WTC11 (cell line): ENCODE measurements at regions not wholly inside any gene's neighbourhood (a gene's known extent, or its start where the extent isn't known, plus 50 kb on each side); places are given as distances from the start of the nearest gene placed in this dataset.
A peak's percentile ranks its signal among the peaks of the same experiment; 100 is the strongest.

Experiments used
- ATAC-seq: fragments of 200-7000 bp; cut with Tn5 transposase; 2 replicates; pipeline ENCODE4 v1.10.0; 2021; ENCODE audit warnings: mild to moderate bottlenecking, moderate library complexity
- CTCF ChIA-PET: fragments of 300-600 bp; sonication (Branson Sonifier 250); formaldehyde crosslinking; loops from one replicate; lab custom pipeline; 2021; ENCODE audit warnings: antibody characterized with exemption; lab: Charles Lee
- POLR2A ChIA-PET: fragments of 350-600 bp; sonication (Branson Sonifier 250); formaldehyde crosslinking; loops from one replicate; lab custom pipeline; 2021; ENCODE audit warnings: antibody characterized with exemption; lab: Charles Lee
- DNase-seq: peaks from one replicate; pipeline ENCODE4 v3.0.0; 2021; ENCODE audit warnings: low spot score
- H3K27ac Mint-ChIP-seq: 2 replicates; pipeline ENCODE4 v1.8.0; 2021; ENCODE audit warnings: mixed read lengths
- H3K27me3 Mint-ChIP-seq: 2 replicates; pipeline ENCODE4 v1.8.0; 2021; ENCODE audit warnings: low read depth, mild to moderate bottlenecking, moderate library complexity, mixed read lengths
- H3K36me3 Mint-ChIP-seq: 2 replicates; pipeline ENCODE4 v1.8.0; 2021; ENCODE audit warnings: mixed read lengths
- H3K4me1 Mint-ChIP-seq: 2 replicates; pipeline ENCODE4 v1.8.0; 2022; ENCODE audit warnings: mixed read lengths
- H3K4me3 Mint-ChIP-seq: 2 replicates; pipeline ENCODE4 v1.8.0; 2021; ENCODE audit warnings: mild to moderate bottlenecking, moderate library complexity, mixed read lengths
- H3K9me3 Mint-ChIP-seq: 2 replicates; pipeline ENCODE4 v1.8.0; 2021; ENCODE audit warnings: mixed read lengths
- CDX4 ChIP-seq: fragments of 250-450 bp; sonication (Bioruptor Pico); IDR thresholded peaks from 2 replicates; pipeline ENCODE4 v1.9.0; 2021; ENCODE audit warnings: moderate library complexity, mild to moderate bottlenecking, inconsistent platforms, borderline replicate concordance
- E2F4 ChIP-seq: sonication (generic); formaldehyde crosslinking; IDR thresholded peaks from 2 replicates; pipeline ENCODE4 v1.8.1; 2022; ENCODE audit warnings: low read depth, mild to moderate bottlenecking, moderate library complexity, missing genetic modification reagents, borderline replicate concordance
- IRF2 ChIP-seq: sonication (generic); formaldehyde crosslinking; IDR thresholded peaks from 2 replicates; pipeline ENCODE4 v1.8.0; 2022; ENCODE audit warnings: low read depth, missing genetic modification reagents, borderline replicate concordance
- MYBL2 ChIP-seq: sonication (generic); formaldehyde crosslinking; IDR thresholded peaks from 2 replicates; pipeline ENCODE4 v1.8.1; 2023; ENCODE audit warnings: mild to moderate bottlenecking, moderate library complexity, missing genetic modification reagents
- TCF7 ChIP-seq: sonication (generic); formaldehyde crosslinking; IDR thresholded peaks from 2 replicates; pipeline ENCODE4 v1.8.0; 2022; ENCODE audit warnings: mild to moderate bottlenecking, low read depth, missing genetic modification reagents, moderate library complexity
- TEAD1 ChIP-seq: sonication (generic); formaldehyde crosslinking; IDR thresholded peaks from 2 replicates; pipeline ENCODE4 v1.8.0; 2022; ENCODE audit warnings: mild to moderate bottlenecking, missing genetic modification reagents
- TEAD4 ChIP-seq: sonication (generic); formaldehyde crosslinking; IDR thresholded peaks from 2 replicates; pipeline ENCODE4 v1.8.0; 2022; ENCODE audit warnings: mild to moderate bottlenecking, missing genetic modification reagents
- ZNF138 ChIP-seq: sonication (generic); formaldehyde crosslinking; conservative IDR thresholded peaks from 2 replicates; pipeline ENCODE4 v1.8.1; 2022; ENCODE audit warnings: mild to moderate bottlenecking, moderate library complexity, missing genetic modification reagents
- ZNF263 ChIP-seq: sonication (generic); formaldehyde crosslinking; IDR thresholded peaks from 2 replicates; pipeline ENCODE4 v1.8.1; 2022; ENCODE audit warnings: low read depth, mild to moderate bottlenecking, moderate library complexity, missing genetic modification reagents
- TF ChIP-seq, protein P1 (sequence below): fragments of 250-450 bp; sonication (Bioruptor Pico); IDR thresholded peaks from 2 replicates; pipeline ENCODE4 v1.9.0; 2021; ENCODE audit warnings: mild to moderate bottlenecking, borderline replicate concordance
- TF ChIP-seq, protein P2 (sequence below): sonication (generic); formaldehyde crosslinking; IDR thresholded peaks from 2 replicates; pipeline ENCODE4 v1.8.1; 2022; ENCODE audit warnings: mild to moderate bottlenecking, moderate library complexity, missing genetic modification reagents
- TF ChIP-seq, protein P3 (sequence below): sonication (generic); formaldehyde crosslinking; conservative IDR thresholded peaks from 2 replicates; pipeline ENCODE4 v1.8.1; 2022; ENCODE audit warnings: mild to moderate bottlenecking, missing genetic modification reagents
- TF ChIP-seq, protein P4 (sequence below): sonication (generic); formaldehyde crosslinking; IDR thresholded peaks from 2 replicates; pipeline ENCODE4 v1.8.0; 2022; ENCODE audit warnings: missing genetic modification reagents
- TF ChIP-seq, protein P5 (sequence below): fragments of 250-450 bp; sonication (Bioruptor Pico); IDR thresholded peaks from 2 replicates; pipeline ENCODE4 v1.9.0; 2021; ENCODE audit warnings: mild to moderate bottlenecking

DNA sequence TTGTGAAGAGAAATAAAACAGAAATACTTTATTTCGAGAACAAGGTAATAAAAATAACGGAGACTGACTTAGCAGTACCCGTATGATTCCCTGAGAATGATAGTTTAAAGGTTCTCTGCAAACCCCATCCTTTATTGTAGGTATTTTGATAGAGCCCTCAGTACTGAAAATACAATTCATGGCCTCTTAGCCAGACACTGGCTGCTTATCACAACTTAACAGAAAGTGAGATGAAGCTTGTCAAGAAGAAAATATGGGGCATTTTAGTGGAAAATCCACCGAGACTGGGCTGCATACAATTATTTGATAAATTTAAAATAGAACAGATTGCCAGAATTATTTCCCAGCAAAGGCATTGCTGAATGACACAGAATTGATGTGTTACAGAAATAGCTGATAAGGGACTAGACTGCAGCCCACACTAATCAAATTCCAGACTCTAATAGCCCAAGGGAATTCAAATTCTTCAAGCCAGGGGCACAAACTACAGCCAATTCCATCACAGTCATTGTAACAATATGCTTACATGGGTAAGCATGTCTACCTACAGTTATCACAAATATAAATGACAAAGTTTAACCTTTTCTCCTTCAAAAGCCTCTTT lies 521.9 kb downstream of the PLOD2 start (continued):
- no peak for TF ChIP-seq ZNF263
- TF ChIP-seq TCF7 (CRISPR knock-in tag): no peak
- TF ChIP-seq, protein P1, sequence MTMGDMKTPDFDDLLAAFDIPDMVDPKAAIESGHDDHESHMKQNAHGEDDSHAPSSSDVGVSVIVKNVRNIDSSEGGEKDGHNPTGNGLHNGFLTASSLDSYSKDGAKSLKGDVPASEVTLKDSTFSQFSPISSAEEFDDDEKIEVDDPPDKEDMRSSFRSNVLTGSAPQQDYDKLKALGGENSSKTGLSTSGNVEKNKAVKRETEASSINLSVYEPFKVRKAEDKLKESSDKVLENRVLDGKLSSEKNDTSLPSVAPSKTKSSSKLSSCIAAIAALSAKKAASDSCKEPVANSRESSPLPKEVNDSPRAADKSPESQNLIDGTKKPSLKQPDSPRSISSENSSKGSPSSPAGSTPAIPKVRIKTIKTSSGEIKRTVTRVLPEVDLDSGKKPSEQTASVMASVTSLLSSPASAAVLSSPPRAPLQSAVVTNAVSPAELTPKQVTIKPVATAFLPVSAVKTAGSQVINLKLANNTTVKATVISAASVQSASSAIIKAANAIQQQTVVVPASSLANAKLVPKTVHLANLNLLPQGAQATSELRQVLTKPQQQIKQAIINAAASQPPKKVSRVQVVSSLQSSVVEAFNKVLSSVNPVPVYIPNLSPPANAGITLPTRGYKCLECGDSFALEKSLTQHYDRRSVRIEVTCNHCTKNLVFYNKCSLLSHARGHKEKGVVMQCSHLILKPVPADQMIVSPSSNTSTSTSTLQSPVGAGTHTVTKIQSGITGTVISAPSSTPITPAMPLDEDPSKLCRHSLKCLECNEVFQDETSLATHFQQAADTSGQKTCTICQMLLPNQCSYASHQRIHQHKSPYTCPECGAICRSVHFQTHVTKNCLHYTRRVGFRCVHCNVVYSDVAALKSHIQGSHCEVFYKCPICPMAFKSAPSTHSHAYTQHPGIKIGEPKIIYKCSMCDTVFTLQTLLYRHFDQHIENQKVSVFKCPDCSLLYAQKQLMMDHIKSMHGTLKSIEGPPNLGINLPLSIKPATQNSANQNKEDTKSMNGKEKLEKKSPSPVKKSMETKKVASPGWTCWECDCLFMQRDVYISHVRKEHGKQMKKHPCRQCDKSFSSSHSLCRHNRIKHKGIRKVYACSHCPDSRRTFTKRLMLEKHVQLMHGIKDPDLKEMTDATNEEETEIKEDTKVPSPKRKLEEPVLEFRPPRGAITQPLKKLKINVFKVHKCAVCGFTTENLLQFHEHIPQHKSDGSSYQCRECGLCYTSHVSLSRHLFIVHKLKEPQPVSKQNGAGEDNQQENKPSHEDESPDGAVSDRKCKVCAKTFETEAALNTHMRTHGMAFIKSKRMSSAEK (CRISPR knock-in tag): no peak
- TF ChIP-seq, protein P2, sequence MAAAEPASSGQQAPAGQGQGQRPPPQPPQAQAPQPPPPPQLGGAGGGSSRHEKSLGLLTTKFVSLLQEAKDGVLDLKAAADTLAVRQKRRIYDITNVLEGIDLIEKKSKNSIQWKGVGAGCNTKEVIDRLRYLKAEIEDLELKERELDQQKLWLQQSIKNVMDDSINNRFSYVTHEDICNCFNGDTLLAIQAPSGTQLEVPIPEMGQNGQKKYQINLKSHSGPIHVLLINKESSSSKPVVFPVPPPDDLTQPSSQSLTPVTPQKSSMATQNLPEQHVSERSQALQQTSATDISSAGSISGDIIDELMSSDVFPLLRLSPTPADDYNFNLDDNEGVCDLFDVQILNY (CRISPR knock-in tag): no peak
- TF ChIP-seq, protein P3, sequence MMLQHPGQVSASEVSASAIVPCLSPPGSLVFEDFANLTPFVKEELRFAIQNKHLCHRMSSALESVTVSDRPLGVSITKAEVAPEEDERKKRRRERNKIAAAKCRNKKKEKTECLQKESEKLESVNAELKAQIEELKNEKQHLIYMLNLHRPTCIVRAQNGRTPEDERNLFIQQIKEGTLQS (CRISPR knock-in tag): no peak
- TF ChIP-seq, all 79 proteins: peak for 0

DNA sequence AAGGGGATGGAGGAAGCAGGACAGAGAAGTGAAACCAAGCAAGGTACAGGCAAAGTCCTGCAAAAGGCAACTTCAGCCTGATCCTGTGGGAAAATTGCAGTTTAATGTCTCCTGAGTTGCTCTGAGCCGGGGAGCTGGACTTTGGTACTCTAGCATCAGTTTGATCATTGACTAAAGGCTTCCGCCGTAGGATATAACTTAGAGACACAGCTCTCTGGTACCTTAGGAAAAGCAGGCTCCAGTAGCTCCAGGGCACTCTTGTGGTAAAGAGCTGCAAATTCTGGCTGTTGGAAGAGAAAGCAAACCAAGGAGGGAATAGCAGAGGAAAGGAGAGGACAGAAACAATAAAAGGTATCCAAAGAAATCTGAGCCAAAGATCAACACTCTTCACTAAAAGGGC lies 521.1 kb downstream of the PLOD2 start:
- Mint-ChIP-seq H3K27ac (no peak overlapping the region), H3K27me3 (no peaks in the 10 kb centered on the region), H3K4me1 (peaks cover 3% of the 10 kb centered on the region; the same call in 1 of the 2 replicates), H3K36me3 (no peaks in the 10 kb centered on the region), H3K4me3 (no peak overlapping the region), H3K9me3 (no peaks in the 10 kb centered on the region)
- ATAC-seq (peak; percentile 58; the same call in 1 of the 2 replicates), DNase-seq (no peak)
- CTCF ChIA-PET: no interaction called here
- POLR2A ChIA-PET: no interaction called here
- TF ChIP-seq, protein P4, sequence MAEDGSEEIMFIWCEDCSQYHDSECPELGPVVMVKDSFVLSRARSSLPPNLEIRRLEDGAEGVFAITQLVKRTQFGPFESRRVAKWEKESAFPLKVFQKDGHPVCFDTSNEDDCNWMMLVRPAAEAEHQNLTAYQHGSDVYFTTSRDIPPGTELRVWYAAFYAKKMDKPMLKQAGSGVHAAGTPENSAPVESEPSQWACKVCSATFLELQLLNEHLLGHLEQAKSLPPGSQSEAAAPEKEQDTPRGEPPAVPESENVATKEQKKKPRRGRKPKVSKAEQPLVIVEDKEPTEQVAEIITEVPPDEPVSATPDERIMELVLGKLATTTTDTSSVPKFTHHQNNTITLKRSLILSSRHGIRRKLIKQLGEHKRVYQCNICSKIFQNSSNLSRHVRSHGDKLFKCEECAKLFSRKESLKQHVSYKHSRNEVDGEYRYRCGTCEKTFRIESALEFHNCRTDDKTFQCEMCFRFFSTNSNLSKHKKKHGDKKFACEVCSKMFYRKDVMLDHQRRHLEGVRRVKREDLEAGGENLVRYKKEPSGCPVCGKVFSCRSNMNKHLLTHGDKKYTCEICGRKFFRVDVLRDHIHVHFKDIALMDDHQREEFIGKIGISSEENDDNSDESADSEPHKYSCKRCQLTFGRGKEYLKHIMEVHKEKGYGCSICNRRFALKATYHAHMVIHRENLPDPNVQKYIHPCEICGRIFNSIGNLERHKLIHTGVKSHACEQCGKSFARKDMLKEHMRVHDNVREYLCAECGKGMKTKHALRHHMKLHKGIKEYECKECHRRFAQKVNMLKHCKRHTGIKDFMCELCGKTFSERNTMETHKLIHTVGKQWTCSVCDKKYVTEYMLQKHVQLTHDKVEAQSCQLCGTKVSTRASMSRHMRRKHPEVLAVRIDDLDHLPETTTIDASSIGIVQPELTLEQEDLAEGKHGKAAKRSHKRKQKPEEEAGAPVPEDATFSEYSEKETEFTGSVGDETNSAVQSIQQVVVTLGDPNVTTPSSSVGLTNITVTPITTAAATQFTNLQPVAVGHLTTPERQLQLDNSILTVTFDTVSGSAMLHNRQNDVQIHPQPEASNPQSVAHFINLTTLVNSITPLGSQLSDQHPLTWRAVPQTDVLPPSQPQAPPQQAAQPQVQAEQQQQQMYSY (CRISPR knock-in tag): no peak
- TF ChIP-seq TEAD1: no peak
- TF ChIP-seq, protein P1 (CRISPR knock-in tag): no peak
- no peak for TF ChIP-seq ZNF138
- TF ChIP-seq, protein P5, sequence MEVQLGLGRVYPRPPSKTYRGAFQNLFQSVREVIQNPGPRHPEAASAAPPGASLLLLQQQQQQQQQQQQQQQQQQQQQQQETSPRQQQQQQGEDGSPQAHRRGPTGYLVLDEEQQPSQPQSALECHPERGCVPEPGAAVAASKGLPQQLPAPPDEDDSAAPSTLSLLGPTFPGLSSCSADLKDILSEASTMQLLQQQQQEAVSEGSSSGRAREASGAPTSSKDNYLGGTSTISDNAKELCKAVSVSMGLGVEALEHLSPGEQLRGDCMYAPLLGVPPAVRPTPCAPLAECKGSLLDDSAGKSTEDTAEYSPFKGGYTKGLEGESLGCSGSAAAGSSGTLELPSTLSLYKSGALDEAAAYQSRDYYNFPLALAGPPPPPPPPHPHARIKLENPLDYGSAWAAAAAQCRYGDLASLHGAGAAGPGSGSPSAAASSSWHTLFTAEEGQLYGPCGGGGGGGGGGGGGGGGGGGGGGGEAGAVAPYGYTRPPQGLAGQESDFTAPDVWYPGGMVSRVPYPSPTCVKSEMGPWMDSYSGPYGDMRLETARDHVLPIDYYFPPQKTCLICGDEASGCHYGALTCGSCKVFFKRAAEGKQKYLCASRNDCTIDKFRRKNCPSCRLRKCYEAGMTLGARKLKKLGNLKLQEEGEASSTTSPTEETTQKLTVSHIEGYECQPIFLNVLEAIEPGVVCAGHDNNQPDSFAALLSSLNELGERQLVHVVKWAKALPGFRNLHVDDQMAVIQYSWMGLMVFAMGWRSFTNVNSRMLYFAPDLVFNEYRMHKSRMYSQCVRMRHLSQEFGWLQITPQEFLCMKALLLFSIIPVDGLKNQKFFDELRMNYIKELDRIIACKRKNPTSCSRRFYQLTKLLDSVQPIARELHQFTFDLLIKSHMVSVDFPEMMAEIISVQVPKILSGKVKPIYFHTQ (CRISPR knock-in tag): no peak
- no peak for TF ChIP-seq MYBL2 (CRISPR knock-in tag)
- TF ChIP-seq TEAD4 (CRISPR knock-in tag): no peak
- no peak for TF ChIP-seq CDX4 (CRISPR knock-in tag)
- no peak for TF ChIP-seq IRF2 (CRISPR knock-in tag)
- TF ChIP-seq E2F4 (CRISPR knock-in tag): no peak
